Spleen (tissue), 11 donors: ENCODE measurements at regions not wholly inside any gene's neighbourhood (a gene's known extent, or its start where the extent isn't known, plus 50 kb on each side); places are given as distances from the start of the nearest gene placed in this dataset.
A peak's percentile ranks its signal among the peaks of the same experiment; 100 is the strongest.

ENCODE experiments used
- DNase-seq: peaks from one replicate; pipeline ENCODE4 v3.0.0-alpha.2; 2020
- H3K27ac ChIP-seq, 8 donors: fragments of 200-600 bp; sonication (generic) in 7 of 8; 1 replicate in 4 of 8; 2 replicates in 4 of 8; pipeline versions ENCODE4 v1.5.0 to v1.8.0; 2016 to 2021; ENCODE audit warnings: inconsistent platforms in 4 of 8, mild to moderate bottlenecking in 4 of 8, moderate library complexity in 1 of 8
- H3K27me3 ChIP-seq, 7 donors: fragments of 200-600 bp; sonication (generic) in 6 of 7; replicated peaks in 1 of 7; 1 replicate in 4 of 7; 2 replicates in 3 of 7; pipeline versions ENCODE4 v1.5.0 to v1.8.0; 2016 to 2021; ENCODE audit warnings: inconsistent platforms in 3 of 7, mild to moderate bottlenecking in 1 of 7
- H3K36me3 ChIP-seq, 6 donors: fragments of 200-600 bp; sonication (generic) in 5 of 6; 1 replicate in 4 of 6; 2 replicates in 2 of 6; pipeline versions ENCODE4 v1.5.0 to v1.8.0; 2016 to 2021; ENCODE audit warnings: inconsistent platforms in 2 of 6
- H3K4me1 ChIP-seq, 6 donors: fragments of 200-600 bp; sonication (generic) in 5 of 6; 1 replicate in 3 of 6; 2 replicates in 3 of 6; pipeline versions ENCODE4 v1.5.0 to v1.8.0; 2016 to 2021; ENCODE audit warnings: inconsistent platforms in 3 of 6
- H3K4me3 ChIP-seq, 8 donors: fragments of 200-600 bp; sonication (generic) in 7 of 8; 1 replicate in 4 of 8; 2 replicates in 4 of 8; pipeline versions ENCODE4 v1.5.0 to v1.8.0; 2016 to 2021; ENCODE audit warnings: inconsistent platforms in 4 of 8, mild to moderate bottlenecking in 4 of 8, moderate library complexity in 2 of 8
- H3K9me3 ChIP-seq, 8 donors: fragments of 200-600 bp; sonication (generic) in 7 of 8; 1 replicate in 4 of 8; 2 replicates in 4 of 8; pipeline versions ENCODE4 v1.5.0 to v1.8.0; 2016 to 2021; ENCODE audit warnings: inconsistent platforms in 4 of 8
- CTCF ChIP-seq, 11 experiments: fragments of 200-600 bp in 7 of 11; fragments of 450-650 bp in 4 of 11; sonication (generic) in 4 of 11; IDR thresholded peaks in 8 of 11; conservative IDR thresholded peaks in 3 of 11; 1 replicate in 7 of 11; 2 replicates in 4 of 11; pipeline versions ENCODE4 v1.4.0 to v1.8.0; 2016 to 2021; ENCODE audit warnings: antibody characterized with exemption in 11 of 11, inconsistent platforms in 4 of 11, mild to moderate bottlenecking in 1 of 11
- POLR2A ChIP-seq, 3 donors: fragments of 450-650 bp; IDR thresholded peaks; one replicate each; pipeline ENCODE4 v1.5.1; 2017; ENCODE audit warnings: antibody characterized with exemption in 3 of 3, mild to moderate bottlenecking in 1 of 3
- POLR2AphosphoS5 ChIP-seq, 3 donors: sonication (generic); formaldehyde crosslinking; IDR thresholded peaks; one replicate each; pipeline ENCODE4 v1.5.1; 2017; ENCODE audit warnings: antibody characterized with exemption in 3 of 3
- WGBS, 5 donors: extraction: QIAGEN DNeasy Blood & Tissue Kit in 3 of 5; methylation state at CpG; one replicate each; pipeline versions ENCODE4 v1.1.5 to v1.1.7; 2013 to 2018; 5-methylcytosine and 5-hydroxymethylcytosine counted together
- intact Hi-C: fragments of 100-400 bp; cut with DNase I; formaldehyde crosslinking; loops from one replicate; pipeline ENCODE4 v1.15.0; 2023; ENCODE audit warnings: low total_unique reads
- donor health status: healthy with polysubstance abuse.
- donor health status: DM: no; HTN: no; CAD: no; lungs with moderate emphysema.
- donor health status: DM: no; HTN: no; CAD: no.
- donor health status: Bipolar disorder and iron deficiency.
- donor health status: healthy.
- donor health status: DM: no; HTN: no; CAD: no.
- donor health status: DM: yes; HTN: yes; CAD: no.

GRCh38 chr3:139251529-139251928 is 92.3 kb upstream of the MRPS22 start:
- no peaks in the 10 kb centered on the region for H3K36me3 ChIP-seq
- intact Hi-C loops, result no loop called here
- no peaks in the 10 kb centered on the region for H3K4me1 ChIP-seq
- H3K27me3 ChIP-seq, result no peaks in the 10 kb centered on the region
- 61 to 71% (median 66%) methylated on average over 4 of the region's 4 CpGs for WGBS, 5 donors
- peak overlapping the region in 1 of 8 donors; percentile 0 for H3K4me3 ChIP-seq
- no peaks in the 10 kb centered on the region for H3K9me3 ChIP-seq
- no peak for DNase-seq
- no peak for TF ChIP-seq POLR2A (IDR thresholded peaks at IDR 0.05)
- H3K27ac ChIP-seq, result no peak overlapping the region

GRCh38 chr3:139252719-139253118 is 91.1 kb upstream of the MRPS22 start:
- no peak overlapping the region for H3K27ac ChIP-seq
- intact Hi-C loops, result no loop called here
- H3K4me1 ChIP-seq, result no peaks in the 10 kb centered on the region
- TF ChIP-seq POLR2A (IDR thresholded peaks at IDR 0.05) (no peak), CTCF (IDR thresholded peaks at IDR 0.05 in 8 of 11, conservative IDR thresholded peaks at IDR 0.05 in 3 of 11) (no peak)
- H3K9me3 ChIP-seq, result no peaks in the 10 kb centered on the region
- no peaks in the 10 kb centered on the region for H3K36me3 ChIP-seq
- H3K27me3 ChIP-seq, result no peaks in the 10 kb centered on the region
- no peak overlapping the region for H3K4me3 ChIP-seq
- WGBS, 5 donors, result 75 to 89% (median 84%) methylated on average over 7 of the region's 7 CpGs
- DNase-seq, result no peak

- intact Hi-C loops, result no loop called here
- Histone ChIP-seq H3K36me3 (no peaks in the 10 kb centered on the region), H3K27ac (no peak overlapping the region), H3K27me3 (peaks cover 0 to 4% (median 0%) of the 10 kb centered on the region in 7 donors), H3K4me1 (no peaks in the 10 kb centered on the region), H3K9me3 (no peaks in the 10 kb centered on the region), H3K4me3 (no peak overlapping the region)
- WGBS, 5 donors, result 62 to 74% (median 68%) methylated on average over 4 of the region's 4 CpGs
- DNase-seq, result no peak
- TF ChIP-seq POLR2A (IDR thresholded peaks at IDR 0.05) (no peak), POLR2AphosphoS5 (IDR thresholded peaks at IDR 0.05) (no peak), CTCF (IDR thresholded peaks at IDR 0.05 in 8 of 11, conservative IDR thresholded peaks at IDR 0.05 in 3 of 11) (no peak)
These were observed 85.5 kb upstream of the MRPS22 start for GRCh38 chr3:139258276-139258675.

GRCh38 chr3:139259398-139259797 is 84.4 kb upstream of the MRPS22 start:
- TF ChIP-seq POLR2A (IDR thresholded peaks at IDR 0.05) (no peak), POLR2AphosphoS5 (IDR thresholded peaks at IDR 0.05) (no peak), CTCF (IDR thresholded peaks at IDR 0.05 in 8 of 11, conservative IDR thresholded peaks at IDR 0.05 in 3 of 11) (no peak)
- no peak overlapping the region for H3K4me3 ChIP-seq
- H3K4me1 ChIP-seq, result no peaks in the 10 kb centered on the region
- peaks cover 0 to 4% (median 0%) of the 10 kb centered on the region in 7 donors for H3K27me3 ChIP-seq
- H3K9me3 ChIP-seq, result no peaks in the 10 kb centered on the region
- intact Hi-C loops, result no loop called here
- WGBS, 5 donors, result 58 to 78% (median 66%) methylated on average over 2 of the region's 2 CpGs
- H3K36me3 ChIP-seq, result no peaks in the 10 kb centered on the region
- no peak overlapping the region for H3K27ac ChIP-seq
- no peak for DNase-seq

GRCh38 chr3:139260041-139260486 is 83.8 kb upstream of the MRPS22 start:
- 56 to 73% (median 72%) methylated on average over 3 of the region's 3 CpGs for WGBS, 5 donors
- Histone ChIP-seq H3K4me1 (no peaks in the 10 kb centered on the region), H3K4me3 (no peak overlapping the region), H3K36me3 (no peaks in the 10 kb centered on the region), H3K27ac (no peak overlapping the region), H3K9me3 (no peaks in the 10 kb centered on the region), H3K27me3 (peaks cover 0 to 4% (median 0%) of the 10 kb centered on the region in 7 donors)
- intact Hi-C loops, result no loop called here
- peak; percentile 58 for DNase-seq
- TF ChIP-seq CTCF (IDR thresholded peaks at IDR 0.05 in 8 of 11, conservative IDR thresholded peaks at IDR 0.05 in 3 of 11), result no peak
- TF ChIP-seq POLR2AphosphoS5 (IDR thresholded peaks at IDR 0.05), result no peak
- no peak for TF ChIP-seq POLR2A (IDR thresholded peaks at IDR 0.05)
